IgD-negative memory B cell (primary cell): ENCODE measurements at regions not wholly inside any gene's neighbourhood (a gene's known extent, or its start where the extent isn't known, plus 50 kb on each side); places are given as distances from the start of the nearest gene placed in this dataset.
"Not testable (repeated sequence)": the region's sequence is repeated elsewhere in the genome, so short reads cannot be mapped to it uniquely, and the experiment has no call there.

Experiments used
- H3K27ac Mint-ChIP-seq, 3 donors: one replicate each; pipeline ENCODE4 v1.8.0; 2020 to 2022; ENCODE audit warnings: mild to moderate bottlenecking in 3 of 3, mixed read lengths in 3 of 3, moderate library complexity in 1 of 3
- H3K27me3 Mint-ChIP-seq: one replicate; pipeline ENCODE4 v1.8.0; 2021; ENCODE audit warnings: mixed read lengths
- H3K36me3 Mint-ChIP-seq: one replicate; pipeline ENCODE4 v1.8.0; 2020; ENCODE audit warnings: mild to moderate bottlenecking, mixed read lengths
- H3K4me1 Mint-ChIP-seq, 3 donors: one replicate each; pipeline ENCODE4 v1.8.0; 2020 to 2022; ENCODE audit warnings: mixed read lengths in 3 of 3, mild to moderate bottlenecking in 1 of 3
- H3K4me3 Mint-ChIP-seq, 4 donors: one replicate each; pipeline ENCODE4 v1.8.0; 2020 to 2022; ENCODE audit warnings: mild to moderate bottlenecking in 4 of 4, mixed read lengths in 4 of 4, moderate library complexity in 3 of 4
- H3K9me3 Mint-ChIP-seq, 3 donors: one replicate each; pipeline ENCODE4 v1.8.0; 2020 to 2021; ENCODE audit warnings: mixed read lengths in 3 of 3, mild to moderate bottlenecking in 1 of 3

DNA sequence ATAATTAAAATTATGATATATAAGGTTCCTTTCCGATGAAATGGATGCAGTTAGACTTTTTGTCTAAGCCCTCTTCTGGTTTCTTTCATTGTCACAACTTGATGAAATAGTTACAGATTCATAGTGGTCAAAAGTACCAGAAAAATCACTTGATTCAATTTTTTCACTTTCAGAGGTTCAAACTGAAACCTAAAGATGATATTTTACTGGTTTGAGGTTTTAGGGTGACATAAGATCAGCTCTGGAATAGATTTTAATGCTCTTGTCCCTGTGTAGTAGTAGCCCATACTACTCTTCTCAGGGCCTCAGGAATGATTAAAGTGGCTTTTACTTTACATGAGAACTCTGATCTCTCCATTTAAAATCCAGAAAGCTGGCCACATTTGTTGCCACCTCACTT, 479.1 kb upstream of the ZNF717 start:
- Mint-ChIP-seq H3K36me3 (no peaks in the 10 kb centered on the region), H3K27ac (no peak overlapping the region), H3K27me3 (no peaks in the 10 kb centered on the region), H3K9me3 (peaks cover 3 to 12% (median 7%) of the 10 kb centered on the region in 3 donors), H3K4me3 (no peak overlapping the region), H3K4me1 (no peaks in the 10 kb centered on the region)

DNA sequence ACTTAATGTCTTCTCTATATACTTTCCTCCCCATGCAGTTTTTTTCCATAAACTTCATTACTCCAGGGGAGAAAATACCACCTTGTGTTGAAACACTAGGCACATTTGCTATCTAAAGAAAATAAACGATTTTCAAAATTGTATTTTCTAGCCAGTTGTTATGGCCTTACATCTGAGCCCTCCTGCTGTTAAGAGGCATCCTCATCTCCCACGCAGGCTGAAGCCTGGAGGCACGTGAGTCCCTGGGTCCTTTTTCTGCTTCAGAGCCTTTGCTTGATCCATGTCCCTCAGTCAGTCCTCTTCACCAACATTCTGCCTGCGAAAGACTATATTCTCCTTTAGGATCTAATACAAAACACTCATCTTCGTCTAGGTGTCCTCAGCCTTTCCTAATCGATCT, 479.6 kb upstream of the ZNF717 start:
- H3K36me3 Mint-ChIP-seq, result no peaks in the 10 kb centered on the region
- H3K27me3 Mint-ChIP-seq, result no peaks in the 10 kb centered on the region
- no peak overlapping the region for H3K4me3 Mint-ChIP-seq

DNA sequence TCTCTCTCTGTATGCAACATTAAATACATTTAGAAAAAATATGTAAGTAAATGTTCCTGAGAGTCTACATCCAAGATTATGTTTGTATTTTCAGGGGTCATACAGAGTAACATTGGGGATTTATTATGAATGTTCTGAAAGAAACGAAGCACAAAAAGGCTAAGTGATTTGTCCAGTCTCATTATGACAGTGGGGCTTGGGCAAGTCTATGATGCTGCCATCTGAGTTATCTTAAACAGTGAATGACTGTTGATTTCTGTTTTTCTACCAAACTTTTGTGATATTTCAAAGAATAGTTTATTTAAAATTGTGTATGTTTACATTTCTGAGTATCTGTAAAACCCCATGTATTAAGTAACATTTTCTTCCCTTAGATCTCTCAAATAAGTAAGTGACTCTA, 481.2 kb upstream of the ZNF717 start:
- Mint-ChIP-seq H3K4me1 (no peaks in the 10 kb centered on the region), H3K27ac (no peak overlapping the region), H3K4me3 (no peak overlapping the region), H3K36me3 (no peaks in the 10 kb centered on the region), H3K27me3 (no peaks in the 10 kb centered on the region), H3K9me3 (peaks cover 7 to 12% (median 7%) of the 10 kb centered on the region in 3 donors)

More for the DNA sequence above, 479.6 kb upstream of the ZNF717 start:
- Mint-ChIP-seq H3K9me3 (peaks cover 3 to 12% (median 7%) of the 10 kb centered on the region in 3 donors), H3K27ac (no peak overlapping the region), H3K4me1 (no peaks in the 10 kb centered on the region)

DNA sequence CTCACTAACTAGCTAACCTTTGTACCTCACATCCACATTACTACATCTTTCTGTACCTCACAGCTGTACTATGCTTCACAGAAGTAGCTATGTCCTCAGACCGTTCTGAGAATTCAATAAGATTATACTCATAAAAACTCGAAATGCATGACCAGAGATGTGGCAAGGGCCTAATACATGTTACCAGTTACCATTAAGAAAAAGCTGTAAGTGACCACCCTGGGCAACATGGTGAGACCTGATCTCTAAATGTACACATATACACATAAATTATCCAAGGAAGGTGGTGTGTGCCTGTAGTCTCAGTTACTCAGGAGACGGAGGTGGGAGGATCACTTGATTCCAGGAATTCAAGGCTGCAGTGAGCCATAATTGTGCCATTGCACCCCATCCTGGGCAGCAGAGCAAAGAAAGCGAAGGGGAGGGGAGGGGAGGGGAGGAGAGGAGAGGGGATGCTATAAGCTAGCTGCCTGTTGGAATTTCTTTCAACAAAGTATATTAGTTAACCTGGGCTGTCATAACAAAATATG, 482.6 kb upstream of the ZNF717 start:
- Mint-ChIP-seq H3K27me3 (no peaks in the 10 kb centered on the region), H3K36me3 (no peaks in the 10 kb centered on the region), H3K27ac (no peak overlapping the region), H3K9me3 (peaks cover 6 to 9% (median 7%) of the 10 kb centered on the region in 3 donors), H3K4me3 (no peak overlapping the region), H3K4me1 (no peaks in the 10 kb centered on the region)

DNA sequence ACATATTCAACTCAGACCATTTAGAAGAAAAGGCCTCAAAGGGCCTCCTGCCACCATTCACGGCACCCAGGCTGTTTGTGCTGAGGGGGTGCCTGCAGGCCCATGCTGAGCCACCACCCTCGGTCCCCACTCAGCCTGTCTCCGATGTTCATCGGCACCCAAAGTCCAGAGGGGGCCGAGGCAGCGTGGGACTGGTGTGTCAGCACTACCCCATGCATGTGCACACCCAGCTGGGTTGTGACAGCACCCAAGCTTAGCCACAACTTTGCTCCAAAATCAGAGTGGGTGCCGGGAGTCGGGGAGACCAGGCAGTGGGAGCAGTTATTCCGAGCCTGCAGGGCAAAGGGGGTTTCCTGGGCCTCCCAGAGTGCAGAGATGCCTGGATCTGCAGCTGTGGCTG, 508.5 kb upstream of the ZNF717 start:
- no peaks in the 10 kb centered on the region for H3K36me3 Mint-ChIP-seq
- no peaks in the 10 kb centered on the region for H3K27me3 Mint-ChIP-seq
- H3K9me3 Mint-ChIP-seq, result peaks cover 0 to 7% (median 4%) of the 10 kb centered on the region in 3 donors
- H3K27ac Mint-ChIP-seq, result no peak overlapping the region
- H3K4me3 Mint-ChIP-seq, result no peak overlapping the region
- H3K4me1 Mint-ChIP-seq, result no peaks in the 10 kb centered on the region

DNA sequence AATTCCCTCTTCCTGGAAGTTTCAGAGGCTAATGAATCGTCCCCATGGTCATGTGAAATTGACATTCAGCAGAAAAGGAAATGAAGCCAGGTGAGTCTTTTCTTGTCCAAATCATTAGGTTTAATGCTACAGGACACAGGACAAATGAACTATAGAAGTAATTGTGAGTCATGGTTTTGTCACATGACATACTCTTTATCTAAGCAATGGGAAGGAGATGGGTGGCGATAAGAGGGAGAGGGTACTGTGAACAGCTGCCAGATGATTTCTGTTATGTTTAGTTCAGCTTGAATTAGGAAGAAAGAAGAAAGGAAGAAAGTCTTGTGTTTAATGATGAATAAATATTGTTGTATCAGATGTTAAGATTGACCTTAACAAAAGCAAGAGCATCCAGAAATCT, 515.4 kb upstream of the ZNF717 start:
- Mint-ChIP-seq H3K4me1 (no peaks in the 10 kb centered on the region), H3K9me3 (peaks cover 8 to 9% (median 9%) of the 10 kb centered on the region in 3 donors), H3K4me3 (no peak overlapping the region), H3K27ac (no peak overlapping the region), H3K27me3 (no peaks in the 10 kb centered on the region), H3K36me3 (no peaks in the 10 kb centered on the region)

DNA sequence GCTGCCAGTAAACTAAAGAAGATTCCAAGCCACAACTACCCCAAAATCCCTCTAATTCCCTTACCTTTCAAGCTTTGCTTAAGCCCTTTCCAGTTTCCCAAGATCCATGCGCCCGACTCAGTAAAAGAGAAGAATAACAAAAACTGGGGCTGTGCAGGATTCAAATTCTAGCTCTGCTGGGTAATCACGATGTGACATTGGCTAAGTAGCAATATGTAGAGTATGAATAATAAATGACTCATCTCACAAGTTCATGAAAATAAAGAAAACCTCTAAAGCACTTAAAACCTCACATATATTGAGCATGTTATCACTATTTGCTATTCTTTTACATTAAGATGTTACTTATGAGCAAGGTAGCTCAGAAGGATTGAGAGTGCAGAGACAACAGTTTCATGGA, 522.2 kb upstream of the ZNF717 start:
- H3K4me3 Mint-ChIP-seq, result no peak overlapping the region
- no peaks in the 10 kb centered on the region for H3K27me3 Mint-ChIP-seq
- no peaks in the 10 kb centered on the region for H3K36me3 Mint-ChIP-seq
- no peak overlapping the region for H3K27ac Mint-ChIP-seq
- peaks cover 0 to 11% (median 8%) of the 10 kb centered on the region in 3 donors for H3K9me3 Mint-ChIP-seq
- no peaks in the 10 kb centered on the region for H3K4me1 Mint-ChIP-seq

DNA sequence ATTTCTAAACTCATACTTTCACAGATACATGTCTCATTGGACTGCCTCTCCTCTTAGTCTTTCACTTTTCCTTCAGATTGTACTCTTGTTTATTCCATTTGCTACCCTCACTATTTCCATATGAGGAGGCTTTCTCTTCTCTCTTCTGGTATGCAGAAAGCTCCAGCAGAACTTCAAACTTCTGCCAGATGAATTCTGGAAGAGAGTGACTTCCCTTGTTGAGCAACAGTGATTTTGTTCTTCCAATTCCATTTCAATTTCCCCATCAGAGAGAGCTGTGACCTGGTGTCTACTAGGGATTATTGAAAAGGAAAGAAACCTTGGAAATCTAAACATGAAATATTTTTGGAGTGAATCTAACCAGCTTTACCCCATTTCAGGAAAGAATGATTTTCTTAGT, 523.2 kb upstream of the ZNF717 start:
- Mint-ChIP-seq H3K27me3 (no peaks in the 10 kb centered on the region), H3K27ac (no peak overlapping the region), H3K36me3 (no peaks in the 10 kb centered on the region), H3K4me1 (no peaks in the 10 kb centered on the region), H3K4me3 (no peak overlapping the region), H3K9me3 (peaks cover 0 to 11% (median 8%) of the 10 kb centered on the region in 3 donors)

DNA sequence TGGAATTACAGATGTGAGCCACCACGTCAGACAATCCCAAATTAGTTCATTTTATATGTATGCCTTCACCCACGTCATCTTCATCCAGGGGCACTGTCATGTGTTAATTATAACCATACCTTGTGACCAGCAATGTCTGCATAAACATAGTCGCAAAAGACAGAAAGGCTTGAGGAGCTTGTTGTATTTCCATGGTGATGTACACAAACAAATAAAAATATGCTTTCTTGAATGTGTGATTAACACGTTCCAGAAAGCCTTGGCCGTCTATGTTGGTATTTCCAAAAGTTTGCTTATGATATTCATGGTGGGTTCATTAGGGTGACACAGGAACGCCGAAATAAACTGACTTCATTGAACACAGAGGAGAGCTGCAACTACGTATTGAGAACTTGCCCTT, 524.7 kb upstream of the ZNF717 start:
- H3K36me3 Mint-ChIP-seq, result no peaks in the 10 kb centered on the region
- no peaks in the 10 kb centered on the region for H3K27me3 Mint-ChIP-seq
- H3K9me3 Mint-ChIP-seq, result peaks cover 0 to 11% (median 8%) of the 10 kb centered on the region in 3 donors
- H3K27ac Mint-ChIP-seq, result no peak overlapping the region
- no peaks in the 10 kb centered on the region for H3K4me1 Mint-ChIP-seq
- H3K4me3 Mint-ChIP-seq, result no peak overlapping the region

DNA sequence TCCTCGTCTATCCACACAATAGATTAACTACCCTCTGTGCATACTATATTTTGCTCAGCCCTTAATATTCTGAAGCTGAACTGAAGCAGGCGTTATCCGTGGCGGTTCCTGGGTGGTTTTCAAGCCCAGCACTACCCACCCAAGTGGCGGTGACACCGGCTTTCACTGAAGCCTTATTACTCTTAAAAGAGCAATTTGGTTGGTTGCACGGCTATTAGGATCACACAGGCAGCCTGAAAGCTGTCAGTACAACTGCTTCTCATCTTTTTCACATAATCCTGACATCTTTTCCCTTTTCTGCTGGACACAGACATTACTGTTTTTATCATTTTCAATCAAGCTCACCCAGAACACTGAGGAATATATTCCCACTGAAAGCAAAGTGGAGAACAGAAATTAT, 525.3 kb upstream of the ZNF717 start:
- H3K9me3 Mint-ChIP-seq, result peaks cover 0 to 11% (median 7%) of the 10 kb centered on the region in 3 donors
- H3K4me1 Mint-ChIP-seq, result no peaks in the 10 kb centered on the region

DNA sequence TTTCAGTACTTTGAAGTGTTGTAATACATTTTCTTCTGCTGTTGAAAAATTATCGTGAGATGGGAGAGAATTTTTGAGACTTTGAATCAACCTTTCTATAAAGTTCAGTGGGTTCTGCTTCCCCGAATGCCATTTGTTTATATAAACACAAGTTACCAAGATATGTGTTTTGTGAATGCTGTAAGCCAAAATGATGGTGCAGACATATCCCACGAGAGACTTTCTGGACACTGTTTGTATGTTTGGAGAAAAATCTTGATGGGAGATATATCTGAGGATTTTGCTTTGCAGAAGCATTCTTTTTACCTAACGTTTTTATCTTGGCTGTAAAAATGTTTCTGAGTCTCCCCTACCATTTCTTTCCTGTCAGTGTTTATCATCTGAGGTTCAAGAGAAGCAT, 526.6 kb upstream of the ZNF717 start:
- H3K4me1 Mint-ChIP-seq, result no peaks in the 10 kb centered on the region
- no peaks in the 10 kb centered on the region for H3K27me3 Mint-ChIP-seq
- H3K27ac Mint-ChIP-seq, result no peak overlapping the region
- peaks cover 2 to 14% (median 3%) of the 10 kb centered on the region in 3 donors for H3K9me3 Mint-ChIP-seq
- H3K4me3 Mint-ChIP-seq, result no peak overlapping the region
- no peaks in the 10 kb centered on the region for H3K36me3 Mint-ChIP-seq

More for the DNA sequence above, 525.3 kb upstream of the ZNF717 start:
- H3K4me3 Mint-ChIP-seq, result no peak overlapping the region
- no peak overlapping the region for H3K27ac Mint-ChIP-seq
- H3K27me3 Mint-ChIP-seq, result no peaks in the 10 kb centered on the region
- no peaks in the 10 kb centered on the region for H3K36me3 Mint-ChIP-seq

DNA sequence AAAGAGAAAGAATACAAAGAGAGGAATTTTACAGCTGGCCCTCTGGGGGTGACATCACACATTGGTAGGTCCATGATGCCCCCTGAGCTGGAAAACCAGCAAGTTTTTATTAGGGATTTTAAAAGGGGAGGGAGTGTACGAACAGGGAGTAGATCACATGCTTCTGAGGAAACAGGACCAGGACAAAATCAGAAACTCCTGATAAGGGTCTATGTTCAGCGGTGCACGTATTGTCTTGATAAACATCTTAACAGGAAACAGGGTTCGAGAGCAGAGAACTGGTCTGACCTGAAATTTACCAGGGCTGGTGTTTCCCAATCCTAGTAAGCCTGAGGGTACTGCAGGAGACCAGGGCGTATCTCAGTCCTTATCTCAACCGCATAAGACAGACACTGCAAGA, 530.6 kb upstream of the ZNF717 start:
- H3K4me3 Mint-ChIP-seq, H3K4me1 Mint-ChIP-seq, H3K27me3 Mint-ChIP-seq: not testable (repeated sequence)

DNA sequence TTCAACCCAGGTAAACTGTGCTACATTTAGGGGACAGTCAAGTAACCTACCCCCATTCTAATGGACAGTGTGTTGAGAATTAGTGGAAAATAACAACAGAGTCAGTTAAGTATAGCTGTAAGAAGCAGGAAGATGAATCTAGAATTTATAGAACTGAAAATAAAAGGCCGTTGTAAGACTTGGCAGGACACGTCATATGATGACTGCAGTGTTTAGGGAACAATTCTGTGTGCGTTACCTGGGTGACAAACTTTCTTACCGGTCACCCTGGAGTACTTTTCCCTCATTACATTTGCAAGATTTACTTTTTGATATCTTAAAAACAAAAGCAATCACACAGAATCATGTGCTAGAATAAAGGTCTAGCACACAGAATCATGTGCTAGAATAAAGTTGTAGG, 536.3 kb upstream of the ZNF717 start:
- Mint-ChIP-seq H3K4me1 (no peaks in the 10 kb centered on the region), H3K27me3 (no peaks in the 10 kb centered on the region), H3K36me3 (no peaks in the 10 kb centered on the region), H3K4me3 (no peak overlapping the region), H3K27ac (no peak overlapping the region), H3K9me3 (peaks cover 0 to 4% (median 0%) of the 10 kb centered on the region in 3 donors)

More for the DNA sequence above, 530.6 kb upstream of the ZNF717 start:
- not testable (repeated sequence) for H3K36me3 Mint-ChIP-seq, H3K9me3 Mint-ChIP-seq, H3K27ac Mint-ChIP-seq

DNA sequence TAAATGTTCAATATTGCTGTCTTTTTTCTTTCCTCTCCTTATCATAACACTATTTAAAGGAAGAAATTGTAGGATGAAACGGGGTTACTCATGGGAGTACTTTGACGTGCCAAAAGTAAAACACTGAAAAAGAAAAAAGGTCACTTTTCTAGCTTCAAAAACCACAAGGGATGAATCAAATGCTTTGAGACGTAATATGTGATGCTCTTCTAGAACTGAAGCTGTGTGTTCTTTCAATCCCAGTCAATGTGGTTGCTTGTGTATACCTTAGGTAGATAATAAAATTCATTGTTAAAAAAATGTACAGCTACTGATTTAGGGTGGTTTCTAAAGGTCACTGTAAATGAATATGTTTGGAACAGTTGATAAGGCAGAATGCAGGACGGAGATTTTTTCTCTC, 538.8 kb upstream of the ZNF717 start:
- H3K36me3 Mint-ChIP-seq, result no peaks in the 10 kb centered on the region
- H3K27ac Mint-ChIP-seq, result no peak overlapping the region
- no peaks in the 10 kb centered on the region for H3K4me1 Mint-ChIP-seq
- peaks cover 0 to 7% (median 0%) of the 10 kb centered on the region in 3 donors for H3K9me3 Mint-ChIP-seq
- no peak overlapping the region for H3K4me3 Mint-ChIP-seq
- H3K27me3 Mint-ChIP-seq, result no peaks in the 10 kb centered on the region

DNA sequence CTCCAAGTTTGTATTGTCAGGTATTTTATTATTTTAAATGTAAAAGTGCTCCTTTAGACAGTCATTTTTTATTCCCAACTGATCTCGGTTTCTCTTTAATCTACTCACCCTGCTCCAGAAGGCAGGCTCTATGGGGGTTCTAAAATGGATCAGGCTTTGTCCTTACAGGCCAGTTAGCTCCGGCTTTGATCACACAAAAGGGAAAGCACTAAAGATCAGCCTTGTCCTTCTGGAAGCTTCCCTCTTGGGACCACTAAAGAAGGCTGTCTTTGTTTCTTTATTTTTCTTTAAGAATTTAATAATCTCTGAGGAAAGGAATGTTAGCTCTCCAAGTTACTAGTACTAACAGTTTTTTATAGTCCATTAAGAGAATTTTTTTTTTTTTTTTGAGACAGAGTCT, 560.5 kb upstream of the ZNF717 start:
- Mint-ChIP-seq H3K36me3 (no peaks in the 10 kb centered on the region), H3K9me3 (peaks cover 3 to 9% (median 3%) of the 10 kb centered on the region in 3 donors), H3K27ac (no peak overlapping the region), H3K27me3 (no peaks in the 10 kb centered on the region), H3K4me1 (no peaks in the 10 kb centered on the region), H3K4me3 (no peak overlapping the region)

DNA sequence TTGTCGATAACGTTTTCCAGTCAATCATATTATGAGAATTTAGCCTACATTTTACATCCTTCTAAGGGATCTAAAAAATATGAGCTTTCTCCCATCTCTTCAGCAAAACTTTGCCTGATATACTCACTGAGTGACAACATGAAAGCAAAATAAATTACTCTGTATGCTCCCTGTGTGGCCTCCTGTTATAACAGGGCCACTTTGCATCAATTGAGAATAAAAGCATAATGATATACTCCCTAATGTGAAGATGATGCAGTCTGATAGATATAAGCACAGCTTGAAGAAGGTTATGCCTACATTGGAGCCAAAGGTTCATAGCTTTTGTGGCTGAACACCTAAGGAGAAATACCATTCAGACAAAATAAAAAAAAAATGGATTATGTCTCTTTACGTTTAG, 561.3 kb upstream of the ZNF717 start:
- no peak overlapping the region for H3K27ac Mint-ChIP-seq
- peaks cover 3 to 13% (median 3%) of the 10 kb centered on the region in 3 donors for H3K9me3 Mint-ChIP-seq
- H3K27me3 Mint-ChIP-seq, result no peaks in the 10 kb centered on the region
- H3K4me3 Mint-ChIP-seq, result no peak overlapping the region
- H3K4me1 Mint-ChIP-seq, result no peaks in the 10 kb centered on the region
- no peaks in the 10 kb centered on the region for H3K36me3 Mint-ChIP-seq
